GM21526 (cell line): ENCODE measurements at regions not wholly inside any gene's neighbourhood (a gene's known extent, or its start where the extent isn't known, plus 50 kb on each side); places are given as distances from the start of the nearest gene placed in this dataset.
"Not testable (repeated sequence)": the region's sequence is repeated elsewhere in the genome, so short reads cannot be mapped to it uniquely, and the experiment has no call there.

Experiments used
- ATAC-seq: cut with Tn5 transposase; IDR thresholded peaks from one replicate; pipeline ENCODE4 v1.9.1; 2021; ENCODE audit warnings: moderate library complexity; ENCODE audit not compliant: unreplicated experiment, low FRiP score

DNA sequence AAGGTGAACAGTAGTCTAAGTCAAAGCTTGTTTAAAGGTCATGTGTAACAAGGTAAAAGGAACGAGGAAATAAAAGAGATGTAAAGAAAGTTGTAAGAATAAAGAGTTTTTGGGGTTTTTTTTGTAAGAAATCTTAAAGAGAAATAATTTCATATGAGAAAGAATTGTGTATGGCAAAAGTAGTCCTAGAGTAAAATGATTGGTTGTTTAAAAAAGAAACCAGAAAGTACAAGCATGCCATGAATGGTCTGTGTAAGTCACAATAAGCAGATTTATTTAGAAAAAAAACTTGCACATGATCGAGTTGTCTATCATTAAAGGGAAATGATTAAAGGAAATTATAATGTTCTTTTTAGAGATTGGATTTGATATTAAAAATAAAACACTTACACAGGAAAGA is 172.6 kb upstream of the TUSC1 start:
- ATAC-seq, result no peak

DNA sequence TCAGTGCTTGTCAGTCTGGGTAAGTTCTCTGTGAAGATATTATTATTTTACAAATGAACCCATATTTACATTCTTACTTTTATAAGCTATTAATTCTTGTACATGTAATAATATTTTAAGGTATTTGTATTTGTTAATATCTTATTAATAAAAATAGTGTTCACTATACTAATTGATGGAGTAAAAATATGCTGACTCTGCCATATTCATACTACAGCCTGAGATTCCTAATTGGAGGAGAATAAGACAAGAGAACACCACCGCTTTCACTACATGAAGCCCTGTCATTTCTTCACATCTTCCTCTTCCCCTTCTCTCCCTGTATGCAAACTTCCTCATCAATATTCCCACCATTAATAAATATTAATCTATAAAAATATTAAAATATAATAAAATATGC is 167.6 kb upstream of the TUSC1 start:
- ATAC-seq, result no peak

DNA sequence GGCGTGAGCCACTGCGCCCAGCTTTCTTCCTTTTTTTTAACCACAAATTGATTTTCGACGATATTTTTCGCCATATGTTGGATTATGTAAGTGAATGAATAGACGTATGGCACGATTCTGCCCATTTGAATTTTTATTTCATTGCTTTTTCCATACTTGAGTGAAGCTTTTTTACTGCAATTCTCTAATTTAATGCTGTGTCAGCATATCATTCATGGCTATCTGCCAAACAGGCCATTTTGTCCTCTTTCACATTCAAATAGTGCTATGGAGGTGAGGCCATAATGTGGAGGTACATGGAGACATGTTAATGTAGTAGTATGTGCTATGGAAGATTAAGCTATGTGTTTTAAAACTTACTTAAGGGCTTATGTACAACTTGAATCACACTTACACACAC is 152.1 kb upstream of the TUSC1 start:
- no peak for ATAC-seq

DNA sequence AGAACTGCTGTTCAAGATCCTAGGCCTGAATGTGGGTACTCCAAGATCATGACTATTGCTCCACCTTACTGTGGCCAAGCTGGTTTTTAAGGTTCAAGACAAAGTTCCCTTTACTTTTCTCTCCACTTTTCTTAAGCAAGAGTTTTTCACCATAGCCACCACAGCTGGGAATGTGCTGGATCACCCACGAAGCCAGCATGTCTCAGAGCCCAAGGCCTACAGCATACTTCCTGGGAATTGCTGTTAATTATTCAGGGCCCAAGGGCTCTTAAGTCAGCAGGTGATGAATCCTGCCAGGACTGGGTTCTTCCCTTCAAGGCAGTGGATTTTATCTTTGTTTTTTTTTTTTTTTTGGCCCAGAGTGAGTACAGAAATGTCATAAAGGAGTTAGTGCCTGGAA is 149.4 kb upstream of the TUSC1 start:
- ATAC-seq, result no peak

DNA sequence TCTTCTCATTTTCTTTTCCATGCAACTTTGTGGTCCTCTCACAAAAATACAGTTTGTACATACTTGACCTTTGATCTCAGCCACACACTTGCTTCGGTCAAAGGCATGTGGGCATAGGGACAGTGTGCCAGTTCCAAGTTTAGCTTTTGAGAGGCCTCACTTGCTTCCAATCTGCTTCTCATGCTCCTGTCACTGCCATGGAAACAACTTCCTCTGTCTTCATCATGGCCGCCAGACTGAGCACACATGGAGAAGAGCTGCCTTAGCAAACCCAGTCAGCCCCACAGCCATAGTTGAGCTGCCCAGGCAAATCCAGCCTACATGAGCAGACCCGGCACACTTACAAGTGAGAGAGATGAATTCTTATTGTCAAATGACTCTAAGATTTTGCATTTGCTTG is 138.2 kb upstream of the TUSC1 start:
- ATAC-seq, result no peak

DNA sequence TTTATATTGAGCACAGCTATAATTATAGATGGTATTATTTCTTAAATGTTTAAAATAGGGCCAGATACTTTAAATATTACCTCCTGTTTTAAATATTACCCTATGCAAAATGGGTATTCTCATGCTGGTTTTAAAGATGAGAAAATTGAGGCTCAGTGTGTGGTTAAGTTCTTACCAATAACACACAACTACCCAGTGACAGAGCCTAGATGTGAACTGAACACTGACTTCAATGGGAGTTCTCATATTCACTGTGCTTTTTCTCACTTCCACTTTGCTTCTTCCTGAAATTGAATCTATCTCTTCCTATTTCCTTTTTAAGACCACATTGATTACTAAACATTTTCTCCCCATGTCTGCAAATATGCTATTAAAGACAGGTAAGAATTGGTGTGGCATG is 135.8 kb upstream of the TUSC1 start:
- no peak for ATAC-seq

DNA sequence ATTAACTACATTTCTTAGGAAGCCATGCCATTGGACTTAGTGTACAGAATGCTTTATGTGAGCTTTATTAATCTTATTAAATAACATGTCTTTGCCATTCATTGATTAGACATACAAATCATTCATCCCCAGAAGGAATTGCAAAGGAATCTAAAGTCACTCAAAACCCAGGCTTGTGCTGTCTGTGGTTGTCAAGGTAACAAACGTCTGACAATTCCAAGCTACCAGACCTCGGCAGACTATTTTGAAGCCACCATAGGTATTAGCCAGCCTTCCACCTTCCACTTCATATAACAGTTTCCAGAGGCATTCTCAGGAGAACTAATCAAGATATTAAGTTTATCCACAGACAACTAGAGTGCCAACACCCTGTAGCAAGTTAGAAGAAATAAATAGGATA is 135.2 kb upstream of the TUSC1 start:
- no peak for ATAC-seq

DNA sequence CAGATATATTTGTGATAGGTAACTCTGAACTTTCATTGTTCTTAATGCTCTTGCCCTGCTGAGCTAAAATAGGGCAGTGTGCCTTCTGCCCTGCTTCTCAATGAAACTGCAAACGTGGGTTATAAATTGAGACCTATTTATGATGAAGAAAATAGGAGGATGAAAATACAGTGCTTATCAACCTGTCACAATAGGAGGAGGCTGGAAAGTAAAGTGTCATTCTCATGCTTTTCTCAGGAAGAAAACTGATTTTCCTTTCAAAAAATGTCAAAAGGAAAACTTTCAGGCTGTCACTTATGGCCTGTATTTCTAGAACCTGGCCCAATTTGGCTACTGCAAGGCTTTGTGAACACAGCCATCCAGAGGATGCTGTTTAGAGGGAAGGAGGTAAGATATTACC is 130.3 kb upstream of the TUSC1 start:
- ATAC-seq, result no peak

DNA sequence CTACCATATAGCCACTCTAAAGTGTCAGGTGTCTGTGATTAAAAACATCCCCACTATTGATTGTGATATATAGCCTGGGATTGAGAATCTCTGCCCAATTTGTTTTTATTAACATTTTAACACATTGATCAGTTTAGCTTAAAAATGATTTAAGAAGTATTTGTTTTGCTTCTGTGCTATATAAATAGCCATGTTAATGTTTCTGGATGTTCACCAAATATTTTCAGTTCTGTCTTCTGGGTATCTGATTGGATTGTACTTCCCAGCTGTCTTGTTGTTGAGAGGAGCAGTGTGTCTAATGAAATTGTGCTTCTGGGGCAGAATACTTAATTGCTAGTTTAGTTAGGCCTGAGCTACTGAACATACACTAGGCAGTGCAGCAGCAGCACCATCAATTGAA is 126.6 kb upstream of the TUSC1 start:
- no peak for ATAC-seq

DNA sequence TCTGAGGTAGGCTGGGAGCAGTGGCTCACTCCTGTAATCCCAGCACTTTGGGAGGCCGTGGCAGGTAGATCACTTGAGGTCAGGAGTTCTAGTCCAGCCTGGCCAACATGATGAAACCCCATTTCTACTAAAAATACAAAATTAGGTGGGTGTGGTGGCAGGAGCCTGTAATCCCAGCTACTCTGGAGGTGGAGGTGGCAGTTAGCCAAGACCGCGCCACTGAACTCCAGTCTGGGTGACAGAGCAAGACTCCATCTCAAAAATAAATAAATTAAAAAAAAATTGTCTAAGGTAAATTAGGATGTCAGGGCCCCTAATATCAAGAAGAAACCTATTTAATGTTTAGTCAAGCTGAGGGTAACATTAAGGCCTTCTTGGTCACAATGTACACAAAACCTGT is 123.7 kb upstream of the TUSC1 start:
- ATAC-seq, result not testable (repeated sequence)

DNA sequence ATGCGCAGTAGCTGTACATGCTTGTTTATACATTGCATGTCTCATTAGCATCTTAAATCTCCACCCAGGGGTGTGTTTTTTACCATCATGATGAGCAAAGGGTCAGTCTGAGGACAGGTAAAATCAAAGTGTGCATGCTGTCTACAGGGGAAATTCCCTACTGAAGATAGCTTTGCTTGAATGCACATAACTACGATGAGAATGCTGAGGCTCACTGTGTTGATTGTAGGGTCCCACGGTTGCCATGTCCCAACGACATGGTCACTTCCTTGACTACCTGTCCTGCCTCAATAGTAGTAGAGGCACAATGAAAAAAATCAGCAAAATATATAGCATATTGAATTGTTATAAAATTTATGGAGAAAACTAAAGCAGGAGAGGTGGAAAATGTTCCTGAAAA is 95.6 kb upstream of the TUSC1 start:
- ATAC-seq, result no peak

DNA sequence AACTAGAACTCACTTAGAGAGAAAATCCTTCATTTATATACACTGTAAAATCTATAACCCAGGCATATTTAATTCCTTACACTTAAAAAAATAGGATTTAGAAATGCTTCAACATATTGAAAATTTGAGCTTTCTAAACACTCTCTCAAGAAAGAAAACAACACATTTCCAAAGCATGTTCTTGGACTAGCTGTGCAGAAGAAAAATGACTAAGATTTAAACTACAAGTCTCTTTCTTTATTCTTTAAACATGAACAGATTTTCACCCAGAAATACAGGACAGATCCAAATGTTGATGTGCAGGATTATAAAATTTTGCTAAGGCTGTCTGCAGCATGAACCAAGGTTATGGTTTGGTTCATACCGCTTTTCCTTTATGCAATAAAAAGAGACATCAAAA is 77.7 kb upstream of the TUSC1 start:
- no peak for ATAC-seq

DNA sequence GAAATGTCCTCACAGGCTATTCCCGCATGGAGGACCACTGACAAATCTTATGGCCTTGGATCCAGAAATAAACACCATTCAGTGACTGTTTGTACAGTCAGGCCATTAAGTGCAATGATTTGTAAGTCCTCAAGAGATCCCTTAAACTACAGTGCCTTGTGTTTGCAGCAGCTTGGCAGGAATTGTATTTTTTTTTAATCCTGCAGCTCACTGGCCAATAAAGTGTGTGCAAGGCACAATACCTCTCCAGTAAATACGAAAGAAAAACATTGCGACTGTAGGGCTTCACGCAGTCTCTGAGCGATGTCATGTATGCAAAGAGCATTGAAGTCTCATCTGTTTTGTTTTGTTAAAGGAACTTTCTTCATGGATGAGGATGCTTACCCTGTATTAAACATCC is 74.2 kb upstream of the TUSC1 start:
- no peak for ATAC-seq

DNA sequence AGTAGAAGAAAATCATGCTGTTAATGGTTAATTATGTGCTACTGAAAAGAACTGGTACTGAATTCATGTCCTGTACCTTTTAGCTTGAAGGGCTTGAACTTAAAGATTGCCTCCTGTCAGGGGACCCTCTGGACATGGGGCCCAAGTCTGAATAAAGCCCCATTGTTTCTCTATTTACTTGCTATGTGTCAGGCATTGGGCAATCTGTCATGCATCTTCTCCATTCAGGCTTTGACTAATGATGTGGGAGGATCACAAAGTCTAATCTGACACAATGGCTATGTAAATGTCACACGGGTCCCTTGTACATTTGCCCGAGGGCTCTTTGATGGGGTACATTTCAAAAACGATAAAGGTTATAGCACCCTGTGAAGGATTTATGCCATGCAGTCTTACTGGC is 64.0 kb upstream of the TUSC1 start:
- no peak for ATAC-seq

DNA sequence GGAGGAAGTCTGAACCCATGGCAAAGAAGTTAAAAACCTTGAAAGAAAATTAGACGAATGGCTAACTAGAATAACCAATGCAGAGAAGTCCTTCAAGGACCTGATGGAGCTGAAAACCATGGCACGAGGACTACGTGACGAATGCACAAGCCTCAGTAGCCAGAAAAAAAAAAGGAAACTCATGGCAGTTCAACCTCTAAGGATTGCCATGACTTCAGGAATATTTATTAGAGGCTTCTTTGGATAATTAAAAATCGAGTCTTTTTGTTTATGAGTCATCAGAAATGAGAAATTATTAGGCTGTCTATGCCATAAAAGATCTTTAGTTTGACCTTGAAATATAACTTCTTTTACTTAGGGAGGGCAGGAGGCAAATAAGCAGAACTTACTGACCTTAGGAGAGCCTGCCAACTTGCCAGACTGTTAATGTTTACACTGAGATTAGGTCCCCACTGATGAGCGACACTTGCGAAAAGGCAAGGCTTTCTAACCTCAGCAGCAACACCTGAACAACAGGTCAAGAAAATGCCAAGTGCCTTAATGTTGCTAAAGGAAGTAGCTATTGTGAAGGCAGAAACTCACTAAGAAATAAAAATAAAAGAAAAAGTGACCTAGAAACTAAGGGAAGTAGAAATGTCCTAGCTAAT is 55.2 kb upstream of the TUSC1 start:
- no peak for ATAC-seq

DNA sequence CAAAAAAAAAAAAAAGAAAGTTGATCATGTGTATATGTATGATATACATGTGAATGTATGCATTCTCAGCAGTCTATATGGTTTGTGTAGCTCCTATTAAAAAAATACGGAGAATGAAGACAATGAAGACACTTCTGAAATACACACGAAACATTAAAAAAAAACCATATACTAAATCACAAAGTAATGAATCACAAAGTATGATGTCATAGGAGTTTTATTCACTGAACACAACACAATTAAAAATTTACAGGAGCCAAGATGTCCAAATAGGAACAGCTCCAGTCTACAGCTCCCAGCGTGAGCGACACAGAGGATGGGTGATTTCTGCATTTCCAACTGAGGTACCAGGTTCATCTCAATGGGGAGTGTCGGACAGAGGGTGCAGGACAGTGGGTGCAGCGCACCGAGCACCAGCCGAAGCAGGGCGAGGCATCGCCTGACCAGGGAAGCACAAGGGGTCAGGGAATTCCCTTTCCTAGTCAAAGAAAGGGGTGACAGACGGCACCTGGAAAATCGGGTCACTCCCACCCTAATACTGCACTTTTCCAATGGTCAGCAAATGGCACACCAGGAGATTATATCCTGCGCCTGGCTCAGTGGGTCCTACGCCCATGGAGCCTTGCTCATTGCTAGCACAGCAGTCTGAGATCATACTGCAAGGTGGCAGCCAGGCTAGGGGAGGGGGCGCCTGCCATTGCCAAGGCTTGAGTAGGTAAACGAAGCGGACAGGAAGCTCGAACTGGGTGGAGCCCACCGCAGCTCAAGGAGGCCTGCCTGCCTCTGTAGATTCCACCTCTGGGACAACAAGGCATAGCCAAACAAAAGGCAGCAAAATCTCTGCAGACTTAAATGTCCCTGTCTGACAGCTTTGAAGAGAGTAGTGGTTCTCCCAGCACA is 53.9 kb upstream of the TUSC1 start:
- not testable (repeated sequence) for ATAC-seq
